ENCODE measurements at regions not wholly inside any gene's neighbourhood (a gene's known extent, or its start where the extent isn't known, plus 50 kb on each side); places are given as distances from the start of the nearest gene placed in this dataset.
"Not testable (repeated sequence)": the region's sequence is repeated elsewhere in the genome, so short reads cannot be mapped to it uniquely, and the experiment has no call there.

- Histone ChIP-seq H3K27me3 (ENCODE audit: control insufficient read depth, insufficient read depth, low read length) (no peaks in the 10 kb centered on the region), H3K4me3 (ENCODE audit: low read depth, low read length) (no peak overlapping the region), H3K36me3 (ENCODE audit: control insufficient read depth, insufficient read depth, low read length) (no peaks in the 10 kb centered on the region)
- no peak for DNase-seq (ENCODE audit: low read depth)
- FAIRE-seq = no peak
- no peak for TF ChIP-seq CTCF (IDR thresholded peaks at IDR 0.05; ENCODE audit: insufficient read depth, low read length, severe bottlenecking)
Measured at GRCh38 chr4:124833831-124834505, 121.4 kb upstream of the ANKRD50 start.

- no peak for TF ChIP-seq CTCF (IDR thresholded peaks at IDR 0.05; ENCODE audit: insufficient read depth, low read length, severe bottlenecking)
- Histone ChIP-seq H3K27me3 (ENCODE audit: control insufficient read depth, insufficient read depth, low read length) (no peaks in the 10 kb centered on the region), H3K4me3 (ENCODE audit: low read depth, low read length) (no peak overlapping the region), H3K36me3 (ENCODE audit: control insufficient read depth, insufficient read depth, low read length) (no peaks in the 10 kb centered on the region)
- DNase-seq (ENCODE audit: low read depth) (no peak), FAIRE-seq (no peak)
Measured at GRCh38 chr4:124828382-124828781, 115.8 kb upstream of the ANKRD50 start.

GRCh38 chr4:124817531-124817930 lies 105.0 kb upstream of the ANKRD50 start:
- TF ChIP-seq CTCF (IDR thresholded peaks at IDR 0.05; ENCODE audit: insufficient read depth, low read length, severe bottlenecking) = no peak
- Histone ChIP-seq H3K27me3 (ENCODE audit: control insufficient read depth, insufficient read depth, low read length) (no peaks in the 10 kb centered on the region), H3K36me3 (ENCODE audit: control insufficient read depth, insufficient read depth, low read length) (no peaks in the 10 kb centered on the region), H3K4me3 (ENCODE audit: low read depth, low read length) (no peak overlapping the region)
- FAIRE-seq (no peak), DNase-seq (ENCODE audit: low read depth) (no peak)

- not testable (repeated sequence) for FAIRE-seq; DNase-seq (ENCODE audit: low read depth); H3K27me3 ChIP-seq (ENCODE audit: control insufficient read depth, insufficient read depth, low read length); H3K4me3 ChIP-seq (ENCODE audit: low read depth, low read length); H3K36me3 ChIP-seq (ENCODE audit: control insufficient read depth, insufficient read depth, low read length)
Measured at GRCh38 chr4:124812203-124812602, 99.7 kb upstream of the ANKRD50 start.

GRCh38 chr4:124810827-124811226 lies 98.3 kb upstream of the ANKRD50 start:
- Histone ChIP-seq H3K27me3 (ENCODE audit: control insufficient read depth, insufficient read depth, low read length) (no peaks in the 10 kb centered on the region), H3K4me3 (ENCODE audit: low read depth, low read length) (no peak overlapping the region), H3K36me3 (ENCODE audit: control insufficient read depth, insufficient read depth, low read length) (no peaks in the 10 kb centered on the region)
- FAIRE-seq (no peak), DNase-seq (ENCODE audit: low read depth) (no peak)
- TF ChIP-seq CTCF (IDR thresholded peaks at IDR 0.05; ENCODE audit: insufficient read depth, low read length, severe bottlenecking) = no peak

- no peaks in the 10 kb centered on the region for H3K36me3 ChIP-seq (ENCODE audit: control insufficient read depth, insufficient read depth, low read length)
- TF ChIP-seq CTCF (IDR thresholded peaks at IDR 0.05; ENCODE audit: insufficient read depth, low read length, severe bottlenecking) = no peak
- FAIRE-seq (no peak), DNase-seq (ENCODE audit: low read depth) (no peak)
- H3K27me3 ChIP-seq (ENCODE audit: control insufficient read depth, insufficient read depth, low read length) = no peaks in the 10 kb centered on the region
- no peak overlapping the region for H3K4me3 ChIP-seq (ENCODE audit: low read depth, low read length)
Measured at GRCh38 chr4:124807421-124807820, 94.9 kb upstream of the ANKRD50 start.

All from bronchial epithelial cell (primary cell).